ENCODE measurements at regions not wholly inside any gene's neighbourhood (a gene's known extent, or its start where the extent isn't known, plus 50 kb on each side); places are given as distances from the start of the nearest gene placed in this dataset.

GRCh38 chrX:1134976-1135375 is 77.5 kb downstream of the CRLF2 start:
- TF ChIP-seq, protein P1, sequence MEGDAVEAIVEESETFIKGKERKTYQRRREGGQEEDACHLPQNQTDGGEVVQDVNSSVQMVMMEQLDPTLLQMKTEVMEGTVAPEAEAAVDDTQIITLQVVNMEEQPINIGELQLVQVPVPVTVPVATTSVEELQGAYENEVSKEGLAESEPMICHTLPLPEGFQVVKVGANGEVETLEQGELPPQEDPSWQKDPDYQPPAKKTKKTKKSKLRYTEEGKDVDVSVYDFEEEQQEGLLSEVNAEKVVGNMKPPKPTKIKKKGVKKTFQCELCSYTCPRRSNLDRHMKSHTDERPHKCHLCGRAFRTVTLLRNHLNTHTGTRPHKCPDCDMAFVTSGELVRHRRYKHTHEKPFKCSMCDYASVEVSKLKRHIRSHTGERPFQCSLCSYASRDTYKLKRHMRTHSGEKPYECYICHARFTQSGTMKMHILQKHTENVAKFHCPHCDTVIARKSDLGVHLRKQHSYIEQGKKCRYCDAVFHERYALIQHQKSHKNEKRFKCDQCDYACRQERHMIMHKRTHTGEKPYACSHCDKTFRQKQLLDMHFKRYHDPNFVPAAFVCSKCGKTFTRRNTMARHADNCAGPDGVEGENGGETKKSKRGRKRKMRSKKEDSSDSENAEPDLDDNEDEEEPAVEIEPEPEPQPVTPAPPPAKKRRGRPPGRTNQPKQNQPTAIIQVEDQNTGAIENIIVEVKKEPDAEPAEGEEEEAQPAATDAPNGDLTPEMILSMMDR (IDR thresholded peaks at IDR 0.05): no peak
- no peak for TF ChIP-seq EZH2 (IDR thresholded peaks at IDR 0.05; ENCODE audit: borderline replicate concordance, insufficient read depth, low read depth, low read length, poor library complexity, severe bottlenecking)
